AG09319 (cell line): ENCODE measurements at regions not wholly inside any gene's neighbourhood (a gene's known extent, or its start where the extent isn't known, plus 50 kb on each side); places are given as distances from the start of the nearest gene placed in this dataset.
A peak's percentile ranks its signal among the peaks of the same experiment; 100 is the strongest.

Experiments
- DNase-seq: peaks from one replicate; pipeline ENCODE4 v3.0.0-alpha.2; 2010; ENCODE audit warnings: low read depth; ENCODE audit errors: extremely low read depth
- TF ChIP-seq, protein P1 (sequence below): IDR thresholded peaks from 2 replicates; pipeline ENCODE4 v1.5.1; 2011; ENCODE audit warnings: low read depth, mild to moderate bottlenecking, inconsistent platforms, low read length, moderate library complexity

DNA sequence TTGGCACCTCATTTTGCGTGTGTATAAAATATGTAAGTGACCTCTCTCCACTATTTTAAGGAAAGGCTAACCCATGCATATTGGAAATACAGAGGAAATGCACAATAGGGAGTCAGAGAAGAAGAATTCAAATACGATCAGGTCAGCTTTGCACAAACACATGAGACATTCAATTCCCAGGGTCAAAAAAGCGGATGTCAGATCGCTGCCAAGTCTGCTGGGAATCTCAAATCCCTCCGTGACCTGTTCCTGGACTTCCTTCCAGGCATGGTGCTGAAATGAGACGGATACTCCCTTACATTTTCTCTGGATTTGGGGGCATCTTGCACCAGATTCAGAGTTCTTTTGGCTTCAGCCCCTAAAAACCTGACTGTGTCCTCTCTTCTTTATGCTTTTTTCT, 91.9 kb upstream of the PRKCQ start:
- DNase-seq, result no peak
- TF ChIP-seq, protein P1, sequence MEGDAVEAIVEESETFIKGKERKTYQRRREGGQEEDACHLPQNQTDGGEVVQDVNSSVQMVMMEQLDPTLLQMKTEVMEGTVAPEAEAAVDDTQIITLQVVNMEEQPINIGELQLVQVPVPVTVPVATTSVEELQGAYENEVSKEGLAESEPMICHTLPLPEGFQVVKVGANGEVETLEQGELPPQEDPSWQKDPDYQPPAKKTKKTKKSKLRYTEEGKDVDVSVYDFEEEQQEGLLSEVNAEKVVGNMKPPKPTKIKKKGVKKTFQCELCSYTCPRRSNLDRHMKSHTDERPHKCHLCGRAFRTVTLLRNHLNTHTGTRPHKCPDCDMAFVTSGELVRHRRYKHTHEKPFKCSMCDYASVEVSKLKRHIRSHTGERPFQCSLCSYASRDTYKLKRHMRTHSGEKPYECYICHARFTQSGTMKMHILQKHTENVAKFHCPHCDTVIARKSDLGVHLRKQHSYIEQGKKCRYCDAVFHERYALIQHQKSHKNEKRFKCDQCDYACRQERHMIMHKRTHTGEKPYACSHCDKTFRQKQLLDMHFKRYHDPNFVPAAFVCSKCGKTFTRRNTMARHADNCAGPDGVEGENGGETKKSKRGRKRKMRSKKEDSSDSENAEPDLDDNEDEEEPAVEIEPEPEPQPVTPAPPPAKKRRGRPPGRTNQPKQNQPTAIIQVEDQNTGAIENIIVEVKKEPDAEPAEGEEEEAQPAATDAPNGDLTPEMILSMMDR, result no peak

DNA sequence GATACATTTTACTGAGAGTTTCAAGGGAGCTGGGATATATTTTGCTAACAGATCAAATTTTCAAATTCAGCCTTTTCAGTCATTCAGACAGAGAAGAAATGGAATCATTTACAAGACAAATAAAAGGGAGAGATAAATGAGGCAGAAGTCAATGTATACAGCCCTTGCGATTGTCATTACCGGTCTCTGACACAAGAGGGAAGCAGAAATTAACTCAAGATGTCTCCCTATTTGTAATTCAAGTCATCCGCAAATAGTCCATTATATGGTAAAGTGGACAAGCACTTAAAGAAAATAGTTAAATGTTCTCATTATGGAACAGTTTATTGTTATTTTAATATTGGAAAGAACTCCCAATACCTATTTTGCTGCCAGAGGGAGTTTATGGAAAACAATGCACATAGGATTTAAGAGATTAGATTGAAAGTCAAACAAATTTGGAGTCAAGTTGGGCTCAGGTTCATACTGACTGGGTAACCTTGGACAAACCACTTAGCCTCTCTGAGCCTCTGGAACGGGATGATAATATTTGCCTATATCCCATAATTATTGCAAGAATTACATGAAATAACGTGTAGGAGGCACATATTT, 89.3 kb upstream of the PRKCQ start:
- DNase-seq, result peak; percentile 29
- TF ChIP-seq, protein P1, result peak; percentile 75

DNA sequence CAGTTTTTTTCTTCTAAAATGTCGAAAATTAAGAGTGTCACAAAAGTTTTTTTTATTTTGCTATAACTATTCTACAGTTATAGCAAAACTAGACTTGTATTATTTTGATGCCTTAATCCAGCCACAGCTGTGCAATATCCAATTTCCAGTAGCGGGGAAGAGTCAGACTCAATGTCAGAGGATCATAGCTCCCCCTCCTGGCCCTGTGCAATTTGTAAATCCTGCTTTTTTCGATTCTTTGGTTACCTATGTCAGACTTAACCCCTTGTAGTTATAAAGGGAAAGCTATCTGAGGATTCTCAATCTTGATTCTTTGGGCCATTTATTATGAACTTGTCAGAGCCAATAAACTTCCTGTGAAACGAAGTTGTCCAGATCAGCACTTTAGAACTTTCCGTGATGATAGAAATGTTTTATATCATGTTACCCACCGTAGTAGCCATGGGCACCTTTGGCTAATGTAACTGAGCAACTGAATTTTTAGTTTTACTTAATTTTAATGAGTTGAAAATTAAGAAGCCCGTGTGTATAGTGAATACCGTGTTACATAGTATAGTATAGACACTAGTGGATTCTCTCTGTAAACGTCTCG, 87.7 kb upstream of the PRKCQ start:
- peak; percentile 1 for DNase-seq
- TF ChIP-seq, protein P1, result peak; percentile 58

DNA sequence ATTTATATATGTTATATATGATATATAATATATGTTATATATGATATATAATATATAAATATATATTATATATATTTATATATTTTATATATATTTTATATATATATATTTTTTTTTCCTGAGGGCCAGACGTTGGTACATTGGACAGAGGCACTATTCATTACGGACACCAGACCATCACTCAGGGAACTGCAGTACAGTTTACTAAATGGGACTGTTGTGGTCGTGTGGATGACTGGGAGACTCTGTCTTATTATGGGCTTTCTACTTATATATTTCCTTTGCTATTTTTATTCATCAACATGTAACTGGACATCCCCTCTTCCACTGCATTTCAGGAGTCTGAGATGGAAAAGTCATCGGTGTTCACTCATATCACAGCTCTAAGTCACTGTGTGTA, 87.1 kb upstream of the PRKCQ start:
- TF ChIP-seq, protein P1, result no peak
- DNase-seq, result no peak

DNA sequence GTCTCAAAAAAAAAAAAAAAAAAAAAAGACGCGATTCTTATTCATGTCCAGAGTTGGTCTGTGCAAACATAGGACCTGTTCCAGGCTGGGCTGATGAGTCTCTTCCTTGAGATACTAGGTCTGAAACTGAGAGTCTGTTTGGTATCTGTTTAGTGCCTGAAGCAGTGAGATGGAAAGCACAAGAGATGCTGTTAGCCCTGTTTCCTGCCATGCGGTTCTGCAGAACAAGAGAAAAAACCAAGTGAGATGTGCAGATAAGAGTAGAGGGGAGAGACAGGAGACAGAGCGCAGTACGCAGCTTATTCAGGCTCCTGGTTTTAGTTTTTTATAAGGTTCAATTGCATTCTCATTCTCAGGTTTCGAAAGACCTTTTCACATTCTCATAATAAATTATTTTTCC, 85.8 kb upstream of the PRKCQ start:
- DNase-seq, result no peak
- TF ChIP-seq, protein P1, result no peak

DNA sequence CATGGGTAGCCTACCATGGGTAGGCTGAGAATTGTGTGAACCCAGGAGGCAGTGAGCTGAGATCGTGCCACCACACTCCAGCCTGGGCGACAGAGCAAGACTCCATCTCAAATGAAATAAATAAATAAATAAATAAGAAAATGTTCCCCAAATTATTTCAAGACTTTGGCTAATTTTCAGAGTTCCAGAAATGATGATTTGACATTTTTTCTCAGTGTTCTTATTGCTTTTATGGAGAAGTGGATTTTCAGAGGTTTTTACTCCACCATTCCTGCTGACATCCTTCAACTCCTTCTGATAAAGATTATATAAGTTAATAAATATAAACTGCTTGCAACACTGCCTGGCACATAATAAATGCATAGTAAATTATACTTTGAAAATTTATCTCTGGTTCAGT, 80.4 kb upstream of the PRKCQ start:
- no peak for DNase-seq
- TF ChIP-seq, protein P1, result no peak

DNA sequence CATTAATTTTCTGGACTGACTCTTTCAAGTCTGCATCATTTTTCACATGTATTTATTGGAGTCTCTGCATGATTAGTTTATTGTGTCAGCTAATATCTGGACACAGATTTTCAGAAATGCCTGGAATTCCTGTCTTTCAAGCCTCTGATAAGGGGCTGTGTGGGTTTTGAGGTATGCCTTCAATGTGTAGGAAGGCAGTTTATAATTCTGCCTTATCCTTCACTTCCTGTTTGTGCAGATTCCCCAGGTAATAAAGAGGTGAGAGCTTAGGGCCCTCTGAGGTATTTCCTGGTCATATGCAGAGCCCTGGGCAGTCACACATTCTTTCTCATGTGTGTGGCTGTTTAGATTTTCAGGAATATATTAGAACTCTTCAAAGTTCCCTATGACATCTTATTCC, 79.4 kb upstream of the PRKCQ start:
- no peak for DNase-seq
- TF ChIP-seq, protein P1, result no peak
